NCI-H748 treated with DMSO at 0.1 percent for 48 hours (cell line): ENCODE measurements at regions not wholly inside any gene's neighbourhood (a gene's known extent, or its start where the extent isn't known, plus 50 kb on each side); places are given as distances from the start of the nearest gene placed in this dataset.

Experiments
- DNase-seq: peaks from one replicate; lab custom pipeline; 2025; lab: John Stamatoyannopoulos, UW

- DNase-seq: no peak
Observed at GRCh38 chr14:53516261-53516774, 363.2 kb upstream of the DDHD1 start.

- no peak for DNase-seq
Observed at GRCh38 chr14:53515276-53515675, 362.2 kb upstream of the DDHD1 start.

GRCh38 chr14:53514197-53514596 is 361.1 kb upstream of the DDHD1 start:
- no peak for DNase-seq

- no peak for DNase-seq
Observed at GRCh38 chr14:53510281-53510912, 357.3 kb upstream of the DDHD1 start.

- no peak for DNase-seq
Observed at GRCh38 chr14:53509276-53510244, 356.4 kb upstream of the DDHD1 start.

- no peak for DNase-seq
Observed at GRCh38 chr14:53501361-53502211, 348.5 kb upstream of the DDHD1 start.

GRCh38 chr14:53500191-53500590 is 347.1 kb upstream of the DDHD1 start:
- DNase-seq: no peak

GRCh38 chr14:53496668-53497067 is 343.5 kb upstream of the DDHD1 start:
- no peak for DNase-seq

GRCh38 chr14:53495846-53496343 is 342.8 kb upstream of the DDHD1 start:
- no peak for DNase-seq

- DNase-seq: no peak
Observed at GRCh38 chr14:53494587-53494986, 341.5 kb upstream of the DDHD1 start.

- no peak for DNase-seq
Observed at GRCh38 chr14:53493860-53494259, 340.7 kb upstream of the DDHD1 start.

GRCh38 chr14:53493320-53493719 is 340.2 kb upstream of the DDHD1 start:
- DNase-seq: no peak

- DNase-seq: no peak
Observed at GRCh38 chr14:53491884-53492277, 338.8 kb upstream of the DDHD1 start.

GRCh38 chr14:53491256-53491883 is 338.2 kb upstream of the DDHD1 start:
- DNase-seq: no peak

GRCh38 chr14:53478174-53478573 is 325.1 kb upstream of the DDHD1 start:
- no peak for DNase-seq

- no peak for DNase-seq
Observed at GRCh38 chr14:53473480-53473879, 320.4 kb upstream of the DDHD1 start.

GRCh38 chr14:53472306-53472705 is 319.2 kb upstream of the DDHD1 start:
- no peak for DNase-seq

- no peak for DNase-seq
Observed at GRCh38 chr14:53470351-53471043, 317.4 kb upstream of the DDHD1 start.

GRCh38 chr14:53468876-53469275 is 315.8 kb upstream of the DDHD1 start:
- DNase-seq: no peak

- no peak for DNase-seq
Observed at GRCh38 chr14:53464376-53464775, 311.3 kb upstream of the DDHD1 start.
